ENCODE measurements at regions not wholly inside any gene's neighbourhood (a gene's known extent, or its start where the extent isn't known, plus 50 kb on each side); places are given as distances from the start of the nearest gene placed in this dataset.

- Histone ChIP-seq H3K36me3 (replicated peaks in 1 of 2; ENCODE audit: control insufficient read depth in 1 of 2, insufficient read depth in 2 of 2, low read length in 2 of 2) (no peaks in the 10 kb centered on the region), H3K27me3 (ENCODE audit: control insufficient read depth in 2 of 2, insufficient read depth in 2 of 2, low read length in 2 of 2) (no peaks in the 10 kb centered on the region), H2AFZ (ENCODE audit: insufficient read depth, low read depth, low read length, poor library complexity, severe bottlenecking) (no peak overlapping the region), H4K20me1 (ENCODE audit: insufficient read depth, low read length) (no peaks in the 10 kb centered on the region), H3K79me2 (ENCODE audit: insufficient read depth, low read length) (no peaks in the 10 kb centered on the region), H3K4me3 (replicated peaks in 1 of 3; ENCODE audit: low read depth in 2 of 3, low read length in 3 of 3) (no peak overlapping the region), H3K27ac (ENCODE audit: low read depth in 1 of 2, low read length in 2 of 2) (no peak overlapping the region), H3K9me3 (replicated peaks in 1 of 2; ENCODE audit: control insufficient read depth in 1 of 2, insufficient read depth in 1 of 2, low read length in 2 of 2) (no peaks in the 10 kb centered on the region), H3K4me2 (replicated peaks; ENCODE audit: extremely low read depth, low read length, poor library complexity, severe bottlenecking) (no peak overlapping the region), H3K4me1 (ENCODE audit: control insufficient read depth in 1 of 2, insufficient read depth in 2 of 2, low read length in 2 of 2) (no peaks in the 10 kb centered on the region), H3K9ac (ENCODE audit: insufficient read depth, low read length, poor library complexity, severe bottlenecking) (no peak overlapping the region)
- DNase-seq, result no peak
- TF ChIP-seq CTCF (IDR thresholded peaks at IDR 0.05), result no peak
- H3K27ac Mint-ChIP-seq, result no peak overlapping the region
- peaks cover 2 to 5% (median 4%) of the 10 kb centered on the region in 3 donors for H3K27me3 Mint-ChIP-seq (ENCODE audit: low read depth in 3 of 3)
- H3K4me1 Mint-ChIP-seq, result no peaks in the 10 kb centered on the region
- intact Hi-C loops (cut with micrococcal nuclease), result no loop called here
- H3K36me3 Mint-ChIP-seq, result no peaks in the 10 kb centered on the region
- WGBS (ENCODE audit: insufficient coverage), result no CpG with 5 or more reads among the region's 4 CpGs
- peaks cover 0 to 5% (median 2%) of the 10 kb centered on the region in 7 donors for H3K9me3 Mint-ChIP-seq
- no peak overlapping the region for H3K4me3 Mint-ChIP-seq
Measured at GRCh38 chr2:216944733-216945132, 84.9 kb upstream of the TNP1 start.

- Mint-ChIP-seq H3K9me3 (peaks cover 0 to 5% (median 2%) of the 10 kb centered on the region in 7 donors), H3K27me3 (ENCODE audit: low read depth in 3 of 3) (peaks cover 1 to 6% (median 5%) of the 10 kb centered on the region in 3 donors), H3K27ac (no peak overlapping the region), H3K4me3 (no peak overlapping the region), H3K36me3 (no peaks in the 10 kb centered on the region), H3K4me1 (no peaks in the 10 kb centered on the region)
- no peaks in the 10 kb centered on the region for H3K4me1 ChIP-seq (ENCODE audit: control insufficient read depth in 1 of 2, insufficient read depth in 2 of 2, low read length in 2 of 2)
- H3K27me3 ChIP-seq (ENCODE audit: control insufficient read depth in 2 of 2, insufficient read depth in 2 of 2, low read length in 2 of 2), result no peaks in the 10 kb centered on the region
- intact Hi-C loops (cut with micrococcal nuclease), result no loop called here
- H3K9ac ChIP-seq (ENCODE audit: insufficient read depth, low read length, poor library complexity, severe bottlenecking), result no peak overlapping the region
- no peaks in the 10 kb centered on the region for H4K20me1 ChIP-seq (ENCODE audit: insufficient read depth, low read length)
- H3K4me2 ChIP-seq (replicated peaks; ENCODE audit: extremely low read depth, low read length, poor library complexity, severe bottlenecking), result no peak overlapping the region
- H3K27ac ChIP-seq (ENCODE audit: low read depth in 1 of 2, low read length in 2 of 2), result no peak overlapping the region
- WGBS (ENCODE audit: insufficient coverage), result no CpG with 5 or more reads among the region's 2 CpGs
- no peaks in the 10 kb centered on the region for H3K36me3 ChIP-seq (replicated peaks in 1 of 2; ENCODE audit: control insufficient read depth in 1 of 2, insufficient read depth in 2 of 2, low read length in 2 of 2)
- DNase-seq, result no peak
- no peak for TF ChIP-seq CTCF (IDR thresholded peaks at IDR 0.05)
- H3K9me3 ChIP-seq (replicated peaks in 1 of 2; ENCODE audit: control insufficient read depth in 1 of 2, insufficient read depth in 1 of 2, low read length in 2 of 2), result no peaks in the 10 kb centered on the region
- H2AFZ ChIP-seq (ENCODE audit: insufficient read depth, low read depth, low read length, poor library complexity, severe bottlenecking), result no peak overlapping the region
- no peaks in the 10 kb centered on the region for H3K79me2 ChIP-seq (ENCODE audit: insufficient read depth, low read length)
- no peak overlapping the region for H3K4me3 ChIP-seq (replicated peaks in 1 of 3; ENCODE audit: low read depth in 2 of 3, low read length in 3 of 3)
Measured at GRCh38 chr2:216943109-216943508, 83.2 kb upstream of the TNP1 start.

Measured in CD14-positive monocyte (primary cell).